Hindlimb muscle (tissue), 1 donor: ENCODE measurements at regions not wholly inside any gene's neighbourhood (a gene's known extent, or its start where the extent isn't known, plus 50 kb on each side); places are given as distances from the start of the nearest gene placed in this dataset.

ENCODE experiments used
- DNase-seq: peaks from one replicate; pipeline ENCODE4 v3.0.0-alpha.2; 2013

GRCh38 chr10:116006508-116006907, 266.5 kb downstream of the GFRA1 start:
- no peak for DNase-seq

- DNase-seq, result no peak
These were observed 267.7 kb downstream of the GFRA1 start for GRCh38 chr10:116005301-116005700.

GRCh38 chr10:116002735-116003134, 270.3 kb downstream of the GFRA1 start:
- DNase-seq, result no peak

GRCh38 chr10:116001976-116002375, 271.0 kb downstream of the GFRA1 start:
- DNase-seq, result no peak

DNA sequence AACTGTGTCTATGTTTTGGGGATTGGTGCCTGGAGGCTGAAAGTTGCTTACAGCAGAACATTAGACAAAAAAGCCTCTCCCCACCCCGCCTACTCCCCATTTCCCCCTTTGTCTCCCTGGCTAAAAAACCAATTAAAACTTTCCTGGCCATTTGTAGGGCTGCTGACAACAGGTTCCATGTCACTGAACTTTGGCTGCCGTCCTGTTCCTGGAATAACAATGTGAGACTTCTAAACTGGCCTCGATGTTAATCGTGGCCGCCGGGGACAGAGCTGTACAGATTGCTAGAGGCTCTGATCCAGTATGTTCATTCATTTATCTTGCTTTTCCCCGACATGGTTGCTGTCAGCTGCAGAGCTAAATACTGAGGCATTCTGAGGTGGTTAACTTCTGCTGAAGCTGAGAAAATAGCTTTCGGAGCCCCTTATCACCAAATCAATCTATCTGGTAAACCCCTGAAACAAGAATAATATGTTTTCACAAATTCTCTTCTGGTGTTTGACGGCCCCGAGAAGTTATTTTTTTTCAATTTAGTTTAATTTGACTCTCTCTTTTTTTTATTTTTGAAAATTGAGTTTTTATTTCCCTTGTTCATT, 271.6 kb downstream of the GFRA1 start:
- peak; percentile 81 for DNase-seq

DNA sequence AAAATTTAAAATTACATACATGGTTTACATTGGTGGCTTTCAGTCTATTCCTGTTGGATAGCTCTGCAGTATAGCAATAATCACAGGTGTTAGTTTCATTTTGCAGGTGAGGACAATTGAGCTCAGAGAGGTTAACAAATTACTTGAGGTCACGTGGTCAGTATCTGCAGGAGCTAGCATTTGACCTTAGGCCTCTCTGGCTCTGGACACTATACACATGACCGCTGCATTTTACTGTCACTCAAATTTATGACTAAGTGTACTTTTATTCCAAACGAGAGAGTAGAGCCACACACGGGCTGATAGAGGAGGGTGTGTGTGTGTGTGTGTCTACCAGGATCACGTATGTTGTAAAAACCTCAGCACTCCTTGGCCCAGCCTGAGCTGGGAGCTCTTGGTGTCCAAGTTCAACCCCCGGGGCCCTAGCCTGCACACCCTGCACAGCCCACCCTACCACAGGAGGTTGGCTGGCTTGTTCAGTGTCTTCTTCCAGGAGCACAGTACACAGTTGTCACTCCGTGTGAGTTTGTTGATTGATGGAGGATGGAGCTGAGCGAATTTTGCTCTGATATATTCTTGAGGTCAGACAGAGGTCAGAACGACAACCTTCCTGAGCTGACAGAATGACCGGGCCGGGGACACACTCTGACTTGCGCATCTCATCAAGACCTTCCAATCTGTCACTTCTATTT, 272.7 kb downstream of the GFRA1 start:
- no peak for DNase-seq
